Right atrium auricular region (tissue), 2 donors: ENCODE measurements at regions not wholly inside any gene's neighbourhood (a gene's known extent, or its start where the extent isn't known, plus 50 kb on each side); places are given as distances from the start of the nearest gene placed in this dataset.

ENCODE experiments used
- DNase-seq: peaks from one replicate; pipeline ENCODE4 v3.0.0-alpha.2; 2019; ENCODE audit warnings: low spot score
- H3K27ac ChIP-seq, 2 donors: fragments of 200-600 bp; sonication (generic); 1 replicate in 1 of 2; 2 replicates in 1 of 2; pipeline ENCODE4 v1.5.1; 2016 to 2019
- H3K27me3 ChIP-seq, 2 donors: fragments of 200-600 bp; sonication (generic); one replicate each; pipeline versions ENCODE4 v1.5.1 to v1.6.0; 2017 to 2019
- H3K36me3 ChIP-seq: fragments of 200-600 bp; sonication (generic); one replicate; pipeline ENCODE4 v1.5.1; 2016
- H3K4me1 ChIP-seq, 2 donors: fragments of 200-600 bp; sonication (generic); one replicate each; pipeline versions ENCODE4 v1.5.1 to v1.6.0; 2017 to 2019
- H3K4me3 ChIP-seq, 2 donors: fragments of 200-600 bp; sonication (generic); 1 replicate in 1 of 2; 2 replicates in 1 of 2; pipeline ENCODE4 v1.5.1; 2017 to 2019; ENCODE audit warnings: mild to moderate bottlenecking in 1 of 2, moderate library complexity in 1 of 2
- H3K9me3 ChIP-seq, 2 donors: fragments of 200-600 bp; sonication (generic); one replicate each; pipeline ENCODE4 v1.5.1; 2019
- TF ChIP-seq, protein P1 (sequence below), 2 donors: fragments of 200-600 bp; sonication (generic); IDR thresholded peaks; one replicate each; pipeline ENCODE4 v1.5.1; 2019; ENCODE audit warnings: antibody characterized with exemption in 2 of 2

DNA sequence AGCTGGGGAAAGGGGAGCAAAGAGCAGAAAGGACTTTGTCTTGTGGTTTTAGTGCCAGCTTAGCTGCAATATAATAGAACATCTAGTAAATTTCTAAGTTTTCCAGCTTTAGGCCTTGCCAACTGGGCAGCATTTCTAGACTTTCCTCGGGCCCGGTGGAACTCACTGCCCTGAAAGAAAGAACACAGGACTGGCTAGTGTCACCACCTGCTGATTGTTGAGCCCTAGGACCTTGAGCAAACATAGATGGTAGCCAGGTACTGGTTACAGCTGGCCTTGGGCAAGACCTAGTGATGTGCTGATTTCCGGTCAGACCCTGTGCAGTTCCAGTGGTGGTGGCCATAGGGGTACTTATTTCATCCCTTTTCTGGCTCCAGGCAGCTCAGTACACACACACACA, 753.2 kb upstream of the B3GALT2 start:
- Histone ChIP-seq H3K9me3 (peaks cover 0 to 5% of the 10 kb centered on the region in 2 donors), H3K27ac (no peak overlapping the region), H3K27me3 (no peaks in the 10 kb centered on the region), H3K36me3 (no peaks in the 10 kb centered on the region), H3K4me3 (no peak overlapping the region), H3K4me1 (no peaks in the 10 kb centered on the region)
- TF ChIP-seq, protein P1, sequence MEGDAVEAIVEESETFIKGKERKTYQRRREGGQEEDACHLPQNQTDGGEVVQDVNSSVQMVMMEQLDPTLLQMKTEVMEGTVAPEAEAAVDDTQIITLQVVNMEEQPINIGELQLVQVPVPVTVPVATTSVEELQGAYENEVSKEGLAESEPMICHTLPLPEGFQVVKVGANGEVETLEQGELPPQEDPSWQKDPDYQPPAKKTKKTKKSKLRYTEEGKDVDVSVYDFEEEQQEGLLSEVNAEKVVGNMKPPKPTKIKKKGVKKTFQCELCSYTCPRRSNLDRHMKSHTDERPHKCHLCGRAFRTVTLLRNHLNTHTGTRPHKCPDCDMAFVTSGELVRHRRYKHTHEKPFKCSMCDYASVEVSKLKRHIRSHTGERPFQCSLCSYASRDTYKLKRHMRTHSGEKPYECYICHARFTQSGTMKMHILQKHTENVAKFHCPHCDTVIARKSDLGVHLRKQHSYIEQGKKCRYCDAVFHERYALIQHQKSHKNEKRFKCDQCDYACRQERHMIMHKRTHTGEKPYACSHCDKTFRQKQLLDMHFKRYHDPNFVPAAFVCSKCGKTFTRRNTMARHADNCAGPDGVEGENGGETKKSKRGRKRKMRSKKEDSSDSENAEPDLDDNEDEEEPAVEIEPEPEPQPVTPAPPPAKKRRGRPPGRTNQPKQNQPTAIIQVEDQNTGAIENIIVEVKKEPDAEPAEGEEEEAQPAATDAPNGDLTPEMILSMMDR (IDR thresholded peaks at IDR 0.05), result no peak
- DNase-seq, result no peak

DNA sequence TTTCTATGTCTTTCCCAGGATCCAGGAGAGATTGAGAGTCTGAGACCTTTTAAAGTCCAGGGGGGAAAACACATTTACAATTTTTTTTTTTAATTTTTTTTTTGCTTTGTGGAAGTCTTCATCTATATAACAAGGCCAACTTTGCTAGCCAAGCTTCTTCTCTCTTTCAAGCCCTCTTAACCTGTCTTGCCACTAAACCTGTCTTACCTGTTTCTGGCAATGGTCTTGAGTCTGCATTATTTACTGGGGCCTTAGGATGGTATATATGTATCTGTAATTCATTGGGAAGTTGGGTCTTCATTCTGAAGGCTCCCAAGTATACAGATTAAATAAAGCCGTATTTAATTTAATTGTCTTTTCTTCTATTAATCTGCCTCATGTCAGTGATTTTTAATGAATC, 750.9 kb upstream of the B3GALT2 start:
- Histone ChIP-seq H3K27me3 (no peaks in the 10 kb centered on the region), H3K4me3 (no peak overlapping the region), H3K9me3 (no peaks in the 10 kb centered on the region), H3K36me3 (no peaks in the 10 kb centered on the region), H3K27ac (no peak overlapping the region), H3K4me1 (no peaks in the 10 kb centered on the region)
- TF ChIP-seq, protein P1 (IDR thresholded peaks at IDR 0.05), result no peak
- DNase-seq, result no peak

DNA sequence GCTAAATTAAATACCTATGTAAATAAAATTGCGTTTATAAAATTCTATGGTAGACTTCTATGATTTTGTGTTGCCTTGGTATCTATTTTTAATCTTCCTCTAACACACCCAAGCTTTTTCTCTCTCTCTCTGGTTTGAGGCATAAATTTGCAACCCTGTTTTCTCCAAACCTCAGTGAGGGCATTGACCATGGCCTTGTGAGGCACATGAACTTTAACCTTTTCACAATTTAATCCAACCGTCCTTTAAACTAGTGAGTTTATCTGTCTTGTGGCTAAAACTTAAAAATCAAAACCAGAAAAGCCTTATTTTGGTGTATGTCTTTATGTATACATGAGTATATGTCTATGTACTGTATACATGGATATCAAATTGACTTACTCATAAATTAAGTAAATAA, 746.6 kb upstream of the B3GALT2 start:
- H3K4me3 ChIP-seq, result no peak overlapping the region
- no peaks in the 10 kb centered on the region for H3K27me3 ChIP-seq
- DNase-seq, result no peak
- no peaks in the 10 kb centered on the region for H3K36me3 ChIP-seq
- peaks cover 0 to under 1% of the 10 kb centered on the region in 2 donors for H3K9me3 ChIP-seq
- TF ChIP-seq, protein P1 (IDR thresholded peaks at IDR 0.05), result no peak
- no peak overlapping the region for H3K27ac ChIP-seq
- H3K4me1 ChIP-seq, result no peaks in the 10 kb centered on the region

DNA sequence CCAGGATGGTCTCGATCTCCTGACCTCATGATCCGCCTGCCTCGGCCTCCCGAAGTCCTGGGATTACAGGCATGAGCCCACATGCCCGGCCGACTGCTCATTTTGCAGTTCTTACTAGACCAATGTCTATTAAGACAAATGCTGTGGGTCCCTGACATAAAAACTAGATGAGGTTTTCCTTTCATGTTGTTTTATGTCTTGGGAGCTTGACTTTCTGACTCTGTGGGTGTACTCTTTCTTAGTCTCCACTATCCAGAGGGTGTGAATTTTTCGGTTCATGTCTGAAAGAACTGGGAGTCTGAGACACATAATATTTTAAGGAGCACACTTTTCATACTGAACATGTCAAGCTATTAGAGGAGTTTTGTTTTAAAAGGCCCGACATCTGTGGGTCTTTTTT, 744.9 kb upstream of the B3GALT2 start:
- no peak for DNase-seq
- Histone ChIP-seq H3K4me1 (no peaks in the 10 kb centered on the region), H3K9me3 (peaks cover 0 to 14% of the 10 kb centered on the region in 2 donors), H3K4me3 (no peak overlapping the region), H3K27me3 (no peaks in the 10 kb centered on the region), H3K27ac (no peak overlapping the region), H3K36me3 (no peaks in the 10 kb centered on the region)
- TF ChIP-seq, protein P1 (IDR thresholded peaks at IDR 0.05), result no peak

DNA sequence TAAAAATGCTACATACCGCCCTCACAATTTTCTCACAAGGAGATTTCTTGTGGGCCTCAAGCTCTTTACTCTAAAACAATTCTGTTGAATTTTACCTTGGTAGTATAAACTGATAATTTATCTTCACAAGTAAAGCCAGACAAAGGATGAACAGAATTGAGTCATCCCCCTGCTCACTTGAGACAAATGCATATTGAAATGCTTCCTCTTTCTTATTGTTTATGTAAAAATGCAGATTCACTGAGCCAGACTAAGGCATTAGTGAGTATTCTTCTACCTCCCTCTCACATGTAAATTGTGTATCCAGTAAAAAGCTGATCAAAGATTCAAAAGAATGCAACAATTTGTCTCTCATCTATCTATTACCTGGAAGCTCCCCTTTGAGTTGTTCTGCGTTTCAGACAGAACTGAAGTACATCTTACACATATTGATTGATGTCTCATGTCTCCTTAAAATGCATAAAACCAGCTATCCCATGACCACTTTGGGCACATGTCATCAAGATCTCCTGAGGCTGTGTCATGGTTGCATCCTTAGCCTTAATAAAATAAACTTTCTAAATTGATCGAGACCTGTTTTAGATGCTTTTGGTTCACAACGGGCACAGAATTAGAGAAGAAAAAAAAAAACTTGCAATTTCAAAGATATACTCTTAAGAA, 743.1 kb upstream of the B3GALT2 start:
- Histone ChIP-seq H3K27me3 (no peaks in the 10 kb centered on the region), H3K9me3 (peaks cover 0 to 14% of the 10 kb centered on the region in 2 donors), H3K36me3 (no peaks in the 10 kb centered on the region), H3K27ac (no peak overlapping the region), H3K4me3 (no peak overlapping the region), H3K4me1 (no peaks in the 10 kb centered on the region)
- DNase-seq, result no peak
- TF ChIP-seq, protein P1 (IDR thresholded peaks at IDR 0.05), result no peak

DNA sequence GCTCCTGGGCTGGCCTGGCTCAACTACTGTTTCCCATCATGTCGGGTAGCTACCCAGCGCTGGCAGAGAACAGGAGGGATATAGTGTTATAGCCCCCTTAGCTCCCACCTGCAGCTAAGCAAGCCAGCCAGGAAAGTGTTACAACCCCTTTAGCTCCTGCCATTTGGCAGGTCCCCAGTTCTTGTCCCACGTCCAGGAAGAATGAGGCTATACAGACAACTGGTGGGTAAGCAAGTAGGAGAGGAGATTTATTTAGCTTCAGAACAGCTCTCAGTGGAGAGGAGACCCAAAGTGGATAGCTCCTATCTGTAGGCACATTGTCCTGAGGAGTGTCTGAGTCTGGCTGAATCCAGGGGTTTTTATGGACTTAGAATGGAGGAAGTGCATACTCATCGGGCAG, 741.1 kb upstream of the B3GALT2 start:
- no peak overlapping the region for H3K4me3 ChIP-seq
- no peaks in the 10 kb centered on the region for H3K36me3 ChIP-seq
- peaks cover 0 to 14% of the 10 kb centered on the region in 2 donors for H3K9me3 ChIP-seq
- no peaks in the 10 kb centered on the region for H3K4me1 ChIP-seq
- H3K27ac ChIP-seq, result no peak overlapping the region
- DNase-seq, result no peak
- no peaks in the 10 kb centered on the region for H3K27me3 ChIP-seq
- TF ChIP-seq, protein P1 (IDR thresholded peaks at IDR 0.05), result no peak
